HUES6 (cell line): ENCODE measurements at regions not wholly inside any gene's neighbourhood (a gene's known extent, or its start where the extent isn't known, plus 50 kb on each side); places are given as distances from the start of the nearest gene placed in this dataset.

ENCODE experiments used
- H3K27ac ChIP-seq: 2 replicates; pipeline ENCODE4 v1.7.0; 2013; ENCODE audit warnings: low read depth, mild to moderate bottlenecking, low read length, inconsistent platforms
- H3K27me3 ChIP-seq: 2 replicates; pipeline ENCODE4 v1.6.1; 2013; ENCODE audit warnings: low read length; ENCODE audit not compliant: control insufficient read depth, insufficient read depth
- H3K36me3 ChIP-seq: 2 replicates; pipeline ENCODE4 v1.6.1; 2013; ENCODE audit warnings: low read length; ENCODE audit not compliant: control insufficient read depth, insufficient read depth
- H3K4me1 ChIP-seq: 2 replicates; pipeline ENCODE4 v1.6.1; 2013; ENCODE audit warnings: low read length; ENCODE audit not compliant: control insufficient read depth, insufficient read depth
- H3K4me3 ChIP-seq: 2 replicates; pipeline ENCODE4 v1.5.1; 2013; ENCODE audit warnings: low read depth, low read length
- H3K9ac ChIP-seq: one replicate; pipeline ENCODE4 v1.6.1; 2013; ENCODE audit warnings: mild to moderate bottlenecking, low read length
- H3K9me3 ChIP-seq: 2 replicates; pipeline ENCODE4 v1.6.1; 2013; ENCODE audit warnings: low read depth, low read length; ENCODE audit not compliant: control insufficient read depth, insufficient read depth

GRCh38 chr3:20323307-20323927 lies 137.4 kb upstream of the SGO1 start:
- Histone ChIP-seq H3K27me3 (no peaks in the 10 kb centered on the region), H3K4me3 (no peak overlapping the region), H3K9me3 (no peaks in the 10 kb centered on the region), H3K27ac (no peak overlapping the region), H3K9ac (no peak overlapping the region), H3K36me3 (no peaks in the 10 kb centered on the region), H3K4me1 (no peaks in the 10 kb centered on the region)

GRCh38 chr3:20322085-20322484 lies 136.1 kb upstream of the SGO1 start:
- Histone ChIP-seq H3K27me3 (no peaks in the 10 kb centered on the region), H3K4me1 (no peaks in the 10 kb centered on the region), H3K36me3 (no peaks in the 10 kb centered on the region), H3K4me3 (no peak overlapping the region), H3K27ac (no peak overlapping the region), H3K9ac (no peak overlapping the region), H3K9me3 (no peaks in the 10 kb centered on the region)

- no peak overlapping the region for H3K27ac ChIP-seq
- no peak overlapping the region for H3K9ac ChIP-seq
- no peaks in the 10 kb centered on the region for H3K4me1 ChIP-seq
- no peak overlapping the region for H3K4me3 ChIP-seq
- no peaks in the 10 kb centered on the region for H3K9me3 ChIP-seq
- no peaks in the 10 kb centered on the region for H3K27me3 ChIP-seq
- H3K36me3 ChIP-seq: no peaks in the 10 kb centered on the region
Measured at GRCh38 chr3:20321391-20322047, 135.5 kb upstream of the SGO1 start.

GRCh38 chr3:20320489-20320888 lies 134.5 kb upstream of the SGO1 start:
- H3K9me3 ChIP-seq: no peaks in the 10 kb centered on the region
- H3K4me3 ChIP-seq: no peak overlapping the region
- H3K9ac ChIP-seq: no peak overlapping the region
- no peaks in the 10 kb centered on the region for H3K27me3 ChIP-seq
- H3K36me3 ChIP-seq: no peaks in the 10 kb centered on the region
- no peak overlapping the region for H3K27ac ChIP-seq
- H3K4me1 ChIP-seq: no peaks in the 10 kb centered on the region

GRCh38 chr3:20319551-20319950 lies 133.5 kb upstream of the SGO1 start:
- H3K9me3 ChIP-seq: no peaks in the 10 kb centered on the region
- H3K9ac ChIP-seq: no peak overlapping the region
- H3K36me3 ChIP-seq: no peaks in the 10 kb centered on the region
- no peak overlapping the region for H3K4me3 ChIP-seq
- no peaks in the 10 kb centered on the region for H3K27me3 ChIP-seq
- H3K4me1 ChIP-seq: no peaks in the 10 kb centered on the region
- H3K27ac ChIP-seq: no peak overlapping the region

GRCh38 chr3:20317616-20318015 lies 131.6 kb upstream of the SGO1 start:
- no peak overlapping the region for H3K27ac ChIP-seq
- H3K4me3 ChIP-seq: no peak overlapping the region
- no peak overlapping the region for H3K9ac ChIP-seq
- no peaks in the 10 kb centered on the region for H3K9me3 ChIP-seq
- H3K36me3 ChIP-seq: no peaks in the 10 kb centered on the region
- H3K4me1 ChIP-seq: no peaks in the 10 kb centered on the region
- H3K27me3 ChIP-seq: no peaks in the 10 kb centered on the region

GRCh38 chr3:20316238-20316637 lies 130.2 kb upstream of the SGO1 start:
- H3K9me3 ChIP-seq: no peaks in the 10 kb centered on the region
- H3K4me3 ChIP-seq: no peak overlapping the region
- no peaks in the 10 kb centered on the region for H3K27me3 ChIP-seq
- no peaks in the 10 kb centered on the region for H3K4me1 ChIP-seq
- no peak overlapping the region for H3K9ac ChIP-seq
- no peaks in the 10 kb centered on the region for H3K36me3 ChIP-seq
- no peak overlapping the region for H3K27ac ChIP-seq

- no peaks in the 10 kb centered on the region for H3K36me3 ChIP-seq
- H3K27ac ChIP-seq: no peak overlapping the region
Measured at GRCh38 chr3:20310629-20311028, 124.6 kb upstream of the SGO1 start.

GRCh38 chr3:20307383-20307782 lies 121.4 kb upstream of the SGO1 start:
- no peak overlapping the region for H3K4me3 ChIP-seq
- no peak overlapping the region for H3K9ac ChIP-seq
- no peaks in the 10 kb centered on the region for H3K27me3 ChIP-seq
- no peaks in the 10 kb centered on the region for H3K4me1 ChIP-seq
- no peak overlapping the region for H3K27ac ChIP-seq
- H3K36me3 ChIP-seq: no peaks in the 10 kb centered on the region
- H3K9me3 ChIP-seq: 0 out of 2 replicates have a peak, but pooled peaks cover 3% of the 10 kb centered on the region

More at GRCh38 chr3:20310629-20311028, 124.6 kb upstream of the SGO1 start:
- Histone ChIP-seq H3K4me3 (no peak overlapping the region), H3K9me3 (0 out of 2 replicates have a peak, but pooled peaks cover 2% of the 10 kb centered on the region), H3K27me3 (no peaks in the 10 kb centered on the region), H3K9ac (no peak overlapping the region), H3K4me1 (no peaks in the 10 kb centered on the region)

- Histone ChIP-seq H3K9ac (no peak overlapping the region), H3K27me3 (no peaks in the 10 kb centered on the region), H3K4me1 (no peaks in the 10 kb centered on the region), H3K36me3 (no peaks in the 10 kb centered on the region), H3K9me3 (0 out of 2 replicates have a peak, but pooled peaks cover 3% of the 10 kb centered on the region), H3K4me3 (no peak overlapping the region), H3K27ac (no peak overlapping the region)
Measured at GRCh38 chr3:20305647-20306046, 119.6 kb upstream of the SGO1 start.

GRCh38 chr3:20302766-20303165 lies 116.8 kb upstream of the SGO1 start:
- H3K9ac ChIP-seq: no peak overlapping the region
- H3K4me3 ChIP-seq: no peak overlapping the region
- H3K27ac ChIP-seq: no peak overlapping the region
- no peaks in the 10 kb centered on the region for H3K36me3 ChIP-seq
- no peaks in the 10 kb centered on the region for H3K4me1 ChIP-seq
- H3K27me3 ChIP-seq: no peaks in the 10 kb centered on the region
- H3K9me3 ChIP-seq: 0 out of 2 replicates have a peak, but pooled peaks cover 3% of the 10 kb centered on the region
